GM23338 (cell line): ENCODE measurements at regions not wholly inside any gene's neighbourhood (a gene's known extent, or its start where the extent isn't known, plus 50 kb on each side); places are given as distances from the start of the nearest gene placed in this dataset.

Source experiments
- ATAC-seq: fragments of 200-7000 bp; cut with Tn5 transposase; 3 replicates; pipeline ENCODE4 v1.9.1; 2020
- DNase-seq: peaks from one replicate; pipeline ENCODE4 v3.0.0-alpha.2; 2015; ENCODE audit warnings: low spot score
- H2AFZ ChIP-seq: fragments of 200-600 bp; sonication (generic); 2 replicates; pipeline ENCODE4 v1.8.0; 2016; ENCODE audit warnings: antibody characterized with exemption, mild to moderate bottlenecking, moderate library complexity
- H3F3A ChIP-seq: fragments of 200-600 bp; sonication (generic); replicated peaks from 2 replicates; pipeline ENCODE4 v1.8.0; 2017; ENCODE audit warnings: antibody characterized with exemption, mixed run types, low read depth
- H3K27ac ChIP-seq: fragments of 200-600 bp; sonication (generic); 2 replicates; pipeline ENCODE4 v1.6.1; 2016; ENCODE audit warnings: low read depth
- H3K27me3 ChIP-seq: fragments of 200-600 bp; sonication (generic); 2 replicates; pipeline ENCODE4 v1.8.0; 2016; ENCODE audit warnings: mild to moderate bottlenecking, mixed run types, moderate library complexity; ENCODE audit not compliant: insufficient read depth
- H3K36me3 ChIP-seq: fragments of 200-600 bp; sonication (generic); 2 replicates; pipeline ENCODE4 v1.8.0; 2016; ENCODE audit warnings: mild to moderate bottlenecking; ENCODE audit not compliant: insufficient read depth
- H3K4me1 ChIP-seq: fragments of 200-600 bp; sonication (generic); 2 replicates; pipeline ENCODE4 v1.8.0; 2016; ENCODE audit warnings: mild to moderate bottlenecking, moderate library complexity; ENCODE audit not compliant: insufficient read depth
- H3K4me2 ChIP-seq: fragments of 200-600 bp; sonication (generic); 2 replicates; pipeline ENCODE4 v1.7.1; 2017; ENCODE audit warnings: mixed run types
- H3K4me3 ChIP-seq: fragments of 200-600 bp; sonication (generic); 2 replicates; pipeline ENCODE4 v1.6.1; 2016; ENCODE audit warnings: mixed run types
- H3K79me2 ChIP-seq: fragments of 200-600 bp; sonication (generic); replicated peaks from 2 replicates; pipeline ENCODE4 v1.8.0; 2017; ENCODE audit warnings: mild to moderate bottlenecking; ENCODE audit not compliant: insufficient read depth
- H3K9me2 ChIP-seq: fragments of 200-600 bp; sonication (generic); 2 replicates; pipeline ENCODE4 v1.8.0; 2017; ENCODE audit not compliant: insufficient read depth
- H4K20me1 ChIP-seq: fragments of 200-600 bp; sonication (generic); replicated peaks from 2 replicates; pipeline ENCODE4 v1.8.0; 2017; ENCODE audit warnings: mild to moderate bottlenecking; ENCODE audit not compliant: insufficient read depth
- H3K27ac Mint-ChIP-seq: 2 replicates; pipeline ENCODE4 v1.8.0; 2020; ENCODE audit warnings: inconsistent platforms, mild to moderate bottlenecking, moderate library complexity, mixed read lengths
- H3K27me3 Mint-ChIP-seq: 3 replicates; pipeline ENCODE4 v1.8.0; 2022; ENCODE audit warnings: low read depth, mild to moderate bottlenecking, moderate library complexity, mixed read lengths, inconsistent platforms; ENCODE audit not compliant: insufficient read depth, poor library complexity
- H3K36me3 Mint-ChIP-seq: 3 replicates; pipeline ENCODE4 v1.8.0; 2021; ENCODE audit warnings: low read depth, mild to moderate bottlenecking, inconsistent platforms, moderate library complexity, mixed read lengths
- H3K4me1 Mint-ChIP-seq: 3 replicates; pipeline ENCODE4 v1.8.0; 2020; ENCODE audit warnings: mild to moderate bottlenecking, inconsistent platforms, mixed read lengths
- H3K4me3 Mint-ChIP-seq: 3 replicates; pipeline ENCODE4 v1.8.0; 2021; ENCODE audit warnings: moderate library complexity, mild to moderate bottlenecking, inconsistent platforms, mixed read lengths
- H3K9me3 Mint-ChIP-seq: 3 replicates; pipeline ENCODE4 v1.8.0; 2020; ENCODE audit warnings: moderate library complexity, mild to moderate bottlenecking, inconsistent platforms, mixed read lengths
- CREB1 ChIP-seq: fragments of 250-450 bp; sonication (Bioruptor Pico); IDR thresholded peaks from 2 replicates; pipeline ENCODE4 v1.5.0; 2020; ENCODE audit warnings: low read depth, mild to moderate bottlenecking, moderate library complexity
- ETS1 ChIP-seq: IDR thresholded peaks from 2 replicates; pipeline ENCODE4 v1.6.1; 2016; ENCODE audit warnings: antibody characterized with exemption
- EZH2 ChIP-seq: fragments of 200-600 bp; sonication (generic); IDR thresholded peaks from one replicate; pipeline ENCODE4 v1.8.0; 2017; ENCODE audit warnings: antibody characterized with exemption, mild to moderate bottlenecking, low read depth; ENCODE audit not compliant: unreplicated experiment
- EZH2phosphoT487 ChIP-seq: fragments of 200-600 bp; sonication (generic); IDR thresholded peaks from one replicate; pipeline ENCODE4 v1.8.1; 2018; ENCODE audit warnings: antibody characterized with exemption; ENCODE audit not compliant: unreplicated experiment
- JUNB ChIP-seq: IDR thresholded peaks from one replicate; pipeline ENCODE4 v1.6.1; 2016; ENCODE audit warnings: antibody characterized with exemption; ENCODE audit not compliant: unreplicated experiment
- NANOG ChIP-seq: IDR thresholded peaks from 2 replicates; pipeline ENCODE4 v1.6.1; 2016; ENCODE audit warnings: antibody characterized with exemption, borderline replicate concordance
- POLR2AphosphoS5 ChIP-seq: IDR thresholded peaks from 2 replicates; pipeline ENCODE4 v1.6.1; 2016; ENCODE audit warnings: antibody characterized with exemption, low read depth
- STAT1 ChIP-seq: IDR thresholded peaks from one replicate; pipeline ENCODE4 v1.6.1; 2016; ENCODE audit warnings: antibody characterized with exemption; ENCODE audit not compliant: unreplicated experiment
- ZNF114 ChIP-seq: fragments of 250-450 bp; sonication (Bioruptor Pico); IDR thresholded peaks from 2 replicates; pipeline ENCODE4 v1.5.0; 2020; ENCODE audit warnings: mild to moderate bottlenecking, moderate library complexity
- ZNF331 ChIP-seq: fragments of 250-450 bp; sonication (Bioruptor Pico); IDR thresholded peaks from 2 replicates; pipeline ENCODE4 v1.5.0; 2020; ENCODE audit warnings: low read depth, mild to moderate bottlenecking, moderate library complexity
- TF ChIP-seq, protein P1 (sequence below): IDR thresholded peaks from one replicate; pipeline ENCODE4 v1.6.1; 2018; ENCODE audit warnings: antibody characterized with exemption; ENCODE audit not compliant: unreplicated experiment

GRCh38 chr13:99894105-99894839 is 77.3 kb downstream of the ZIC5 start (continued):
- TF ChIP-seq ETS1, result no peak
- TF ChIP-seq CREB1 (CRISPR knock-in tag), result no peak
- TF ChIP-seq, protein P1, sequence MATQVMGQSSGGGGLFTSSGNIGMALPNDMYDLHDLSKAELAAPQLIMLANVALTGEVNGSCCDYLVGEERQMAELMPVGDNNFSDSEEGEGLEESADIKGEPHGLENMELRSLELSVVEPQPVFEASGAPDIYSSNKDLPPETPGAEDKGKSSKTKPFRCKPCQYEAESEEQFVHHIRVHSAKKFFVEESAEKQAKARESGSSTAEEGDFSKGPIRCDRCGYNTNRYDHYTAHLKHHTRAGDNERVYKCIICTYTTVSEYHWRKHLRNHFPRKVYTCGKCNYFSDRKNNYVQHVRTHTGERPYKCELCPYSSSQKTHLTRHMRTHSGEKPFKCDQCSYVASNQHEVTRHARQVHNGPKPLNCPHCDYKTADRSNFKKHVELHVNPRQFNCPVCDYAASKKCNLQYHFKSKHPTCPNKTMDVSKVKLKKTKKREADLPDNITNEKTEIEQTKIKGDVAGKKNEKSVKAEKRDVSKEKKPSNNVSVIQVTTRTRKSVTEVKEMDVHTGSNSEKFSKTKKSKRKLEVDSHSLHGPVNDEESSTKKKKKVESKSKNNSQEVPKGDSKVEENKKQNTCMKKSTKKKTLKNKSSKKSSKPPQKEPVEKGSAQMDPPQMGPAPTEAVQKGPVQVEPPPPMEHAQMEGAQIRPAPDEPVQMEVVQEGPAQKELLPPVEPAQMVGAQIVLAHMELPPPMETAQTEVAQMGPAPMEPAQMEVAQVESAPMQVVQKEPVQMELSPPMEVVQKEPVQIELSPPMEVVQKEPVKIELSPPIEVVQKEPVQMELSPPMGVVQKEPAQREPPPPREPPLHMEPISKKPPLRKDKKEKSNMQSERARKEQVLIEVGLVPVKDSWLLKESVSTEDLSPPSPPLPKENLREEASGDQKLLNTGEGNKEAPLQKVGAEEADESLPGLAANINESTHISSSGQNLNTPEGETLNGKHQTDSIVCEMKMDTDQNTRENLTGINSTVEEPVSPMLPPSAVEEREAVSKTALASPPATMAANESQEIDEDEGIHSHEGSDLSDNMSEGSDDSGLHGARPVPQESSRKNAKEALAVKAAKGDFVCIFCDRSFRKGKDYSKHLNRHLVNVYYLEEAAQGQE, result no peak
- no peak for TF ChIP-seq POLR2AphosphoS5
- TF ChIP-seq STAT1, result no peak

- Histone ChIP-seq H3K27ac (no peak overlapping the region), H3K4me1 (peaks cover 59% of the 10 kb centered on the region), H3F3A (peaks cover 36% of the 10 kb centered on the region), H3K36me3 (no peaks in the 10 kb centered on the region), H3K79me2 (no peaks in the 10 kb centered on the region), H3K9me2 (no peaks in the 10 kb centered on the region), H2AFZ (no peak overlapping the region), H3K4me3 (no peak overlapping the region), H3K4me2 (no peak overlapping the region), H3K27me3 (peaks cover 59% of the 10 kb centered on the region), H4K20me1 (no peaks in the 10 kb centered on the region)
- no peaks in the 10 kb centered on the region for H3K9me3 Mint-ChIP-seq
- H3K36me3 Mint-ChIP-seq, result 0 out of 3 replicates have a peak, but pooled peaks cover 2% of the 10 kb centered on the region
- no peak overlapping the region for H3K27ac Mint-ChIP-seq
- TF ChIP-seq ZNF331 (CRISPR knock-in tag), result no peak
- TF ChIP-seq EZH2phosphoT487, result no peak
- TF ChIP-seq EZH2, result no peak
- no peak for TF ChIP-seq POLR2AphosphoS5
- TF ChIP-seq NANOG, result no peak
- no peak for TF ChIP-seq ZNF114 (CRISPR knock-in tag)
- no peak for TF ChIP-seq JUNB
- TF ChIP-seq, protein P1, result no peak
- H3K27me3 Mint-ChIP-seq, result peaks cover 32% of the 10 kb centered on the region
- DNase-seq (no peak), ATAC-seq (no peak)
- peaks cover 53% of the 10 kb centered on the region for H3K4me1 Mint-ChIP-seq
- no peak overlapping the region for H3K4me3 Mint-ChIP-seq
Observed at GRCh38 chr13:99893567-99893966, 78.0 kb downstream of the ZIC5 start.
